ENCODE measurements at regions not wholly inside any gene's neighbourhood (a gene's known extent, or its start where the extent isn't known, plus 50 kb on each side); places are given as distances from the start of the nearest gene placed in this dataset.

DNA sequence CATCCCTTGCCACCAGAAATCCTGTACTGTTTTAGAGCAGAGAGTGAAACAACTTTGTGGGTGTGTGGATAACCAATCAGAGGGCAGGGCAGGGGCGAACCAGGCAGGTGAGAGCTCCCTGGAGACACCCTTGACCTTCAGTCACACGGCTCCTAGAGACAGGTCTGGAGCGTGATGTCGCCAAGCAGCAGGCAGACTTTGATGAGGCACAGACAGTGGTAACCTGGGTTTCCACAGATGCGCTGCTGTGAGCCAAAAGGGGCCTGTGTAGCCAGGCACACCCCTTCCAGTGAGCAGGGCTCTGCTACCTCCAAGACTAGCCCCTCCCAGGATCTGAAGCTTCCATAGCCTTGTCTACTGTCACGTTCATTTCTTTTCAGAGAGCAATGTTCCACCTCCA, 317.8 kb upstream of the ADCY2 start:
- no peak overlapping the region for H3K4me3 ChIP-seq (ENCODE audit: low read length)
- no peaks in the 10 kb centered on the region for H3K79me2 ChIP-seq (ENCODE audit: low read length)
- no peaks in the 10 kb centered on the region for H3K9me2 ChIP-seq (replicated peaks; ENCODE audit: insufficient read depth, low read length)
- no peaks in the 10 kb centered on the region for H4K20me1 ChIP-seq (ENCODE audit: insufficient read depth, low read depth, low read length)
- H3K36me3 ChIP-seq (ENCODE audit: insufficient read depth, low read length): no peaks in the 10 kb centered on the region
- H3K4me1 ChIP-seq (ENCODE audit: low read length): no peaks in the 10 kb centered on the region
- no peak overlapping the region for H3K27ac ChIP-seq (ENCODE audit: low read length)
- H2AFZ ChIP-seq (ENCODE audit: low read length): no peak overlapping the region
- no peaks in the 10 kb centered on the region for H3K9me3 ChIP-seq (ENCODE audit: low read length)
- no peak overlapping the region for H3K4me2 ChIP-seq (ENCODE audit: low read depth, low read length, poor library complexity, severe bottlenecking)
- no peaks in the 10 kb centered on the region for H3K27me3 ChIP-seq (ENCODE audit: low read length)
- no peak for DNase-seq
- no peak overlapping the region for H3K9ac ChIP-seq (ENCODE audit: low read length)

GRCh38 chr5:7078901-7079300, 317.0 kb upstream of the ADCY2 start:
- Histone ChIP-seq H3K4me2 (ENCODE audit: low read depth, low read length, poor library complexity, severe bottlenecking) (no peak overlapping the region), H3K4me3 (ENCODE audit: low read length) (no peak overlapping the region), H2AFZ (ENCODE audit: low read length) (no peak overlapping the region), H4K20me1 (ENCODE audit: insufficient read depth, low read depth, low read length) (no peaks in the 10 kb centered on the region), H3K27me3 (ENCODE audit: low read length) (no peaks in the 10 kb centered on the region), H3K36me3 (ENCODE audit: insufficient read depth, low read length) (no peaks in the 10 kb centered on the region), H3K9me2 (replicated peaks; ENCODE audit: insufficient read depth, low read length) (no peaks in the 10 kb centered on the region), H3K9me3 (ENCODE audit: low read length) (no peaks in the 10 kb centered on the region), H3K27ac (ENCODE audit: low read length) (no peak overlapping the region), H3K4me1 (ENCODE audit: low read length) (no peaks in the 10 kb centered on the region), H3K9ac (ENCODE audit: low read length) (no peak overlapping the region), H3K79me2 (ENCODE audit: low read length) (no peaks in the 10 kb centered on the region)
- DNase-seq: peak; percentile 67

DNA sequence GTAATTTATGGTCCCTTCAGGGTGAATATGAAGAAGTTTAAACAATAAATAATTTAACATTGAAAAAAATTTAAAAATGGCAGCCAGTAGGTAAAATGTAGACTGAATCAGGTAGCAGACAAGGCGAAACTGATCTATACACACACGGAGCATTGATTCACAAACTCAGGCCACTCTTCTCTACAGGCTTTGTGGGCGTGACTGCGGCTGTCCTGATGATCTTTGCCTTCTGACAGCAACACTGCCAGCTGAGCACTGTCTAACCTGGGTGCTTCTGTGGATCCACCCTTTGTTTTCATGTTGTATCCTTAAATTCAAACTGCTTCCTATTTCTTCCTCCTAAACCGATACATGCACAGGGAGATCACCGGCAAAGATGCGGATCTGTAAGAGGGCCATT, 315.4 kb upstream of the ADCY2 start:
- no peak overlapping the region for H2AFZ ChIP-seq (ENCODE audit: low read length)
- H3K27ac ChIP-seq (ENCODE audit: low read length): no peak overlapping the region
- H3K36me3 ChIP-seq (ENCODE audit: insufficient read depth, low read length): no peaks in the 10 kb centered on the region
- no peak for DNase-seq
- no peaks in the 10 kb centered on the region for H3K4me1 ChIP-seq (ENCODE audit: low read length)
- H3K4me3 ChIP-seq (ENCODE audit: low read length): no peak overlapping the region
- H3K79me2 ChIP-seq (ENCODE audit: low read length): no peaks in the 10 kb centered on the region
- no peaks in the 10 kb centered on the region for H4K20me1 ChIP-seq (ENCODE audit: insufficient read depth, low read depth, low read length)
- H3K27me3 ChIP-seq (ENCODE audit: low read length): no peaks in the 10 kb centered on the region
- no peaks in the 10 kb centered on the region for H3K9me2 ChIP-seq (replicated peaks; ENCODE audit: insufficient read depth, low read length)
- no peak overlapping the region for H3K9ac ChIP-seq (ENCODE audit: low read length)
- H3K9me3 ChIP-seq (ENCODE audit: low read length): no peaks in the 10 kb centered on the region
- H3K4me2 ChIP-seq (ENCODE audit: low read depth, low read length, poor library complexity, severe bottlenecking): no peak overlapping the region

GRCh38 chr5:7087719-7088297, 308.1 kb upstream of the ADCY2 start:
- H2AFZ ChIP-seq (ENCODE audit: low read length): no peak overlapping the region
- H3K27ac ChIP-seq (ENCODE audit: low read length): no peak overlapping the region
- no peaks in the 10 kb centered on the region for H3K9me2 ChIP-seq (replicated peaks; ENCODE audit: insufficient read depth, low read length)
- DNase-seq: peak; percentile 44
- H3K9me3 ChIP-seq (ENCODE audit: low read length): no peaks in the 10 kb centered on the region
- no peaks in the 10 kb centered on the region for H3K79me2 ChIP-seq (ENCODE audit: low read length)
- no peaks in the 10 kb centered on the region for H3K27me3 ChIP-seq (ENCODE audit: low read length)
- no peaks in the 10 kb centered on the region for H3K36me3 ChIP-seq (ENCODE audit: insufficient read depth, low read length)
- no peak overlapping the region for H3K4me2 ChIP-seq (ENCODE audit: low read depth, low read length, poor library complexity, severe bottlenecking)
- H3K4me1 ChIP-seq (ENCODE audit: low read length): no peaks in the 10 kb centered on the region
- H3K4me3 ChIP-seq (ENCODE audit: low read length): no peak overlapping the region
- no peaks in the 10 kb centered on the region for H4K20me1 ChIP-seq (ENCODE audit: insufficient read depth, low read depth, low read length)
- H3K9ac ChIP-seq (ENCODE audit: low read length): no peak overlapping the region

GRCh38 chr5:7088849-7089248, 307.1 kb upstream of the ADCY2 start:
- Histone ChIP-seq H4K20me1 (ENCODE audit: insufficient read depth, low read depth, low read length) (no peaks in the 10 kb centered on the region), H3K9me3 (ENCODE audit: low read length) (no peaks in the 10 kb centered on the region), H3K4me3 (ENCODE audit: low read length) (no peak overlapping the region), H3K27me3 (ENCODE audit: low read length) (no peaks in the 10 kb centered on the region), H3K9me2 (replicated peaks; ENCODE audit: insufficient read depth, low read length) (no peaks in the 10 kb centered on the region), H3K4me1 (ENCODE audit: low read length) (no peaks in the 10 kb centered on the region), H3K36me3 (ENCODE audit: insufficient read depth, low read length) (no peaks in the 10 kb centered on the region), H2AFZ (ENCODE audit: low read length) (no peak overlapping the region), H3K79me2 (ENCODE audit: low read length) (no peaks in the 10 kb centered on the region), H3K9ac (ENCODE audit: low read length) (no peak overlapping the region), H3K27ac (ENCODE audit: low read length) (no peak overlapping the region), H3K4me2 (ENCODE audit: low read depth, low read length, poor library complexity, severe bottlenecking) (no peak overlapping the region)
- DNase-seq: no peak

- DNase-seq: peak; percentile 60
- H3K4me3 ChIP-seq (ENCODE audit: low read length): no peak overlapping the region
- no peaks in the 10 kb centered on the region for H3K79me2 ChIP-seq (ENCODE audit: low read length)
- H3K4me1 ChIP-seq (ENCODE audit: low read length): no peaks in the 10 kb centered on the region
- no peaks in the 10 kb centered on the region for H3K9me3 ChIP-seq (ENCODE audit: low read length)
- no peaks in the 10 kb centered on the region for H3K9me2 ChIP-seq (replicated peaks; ENCODE audit: insufficient read depth, low read length)
- H3K9ac ChIP-seq (ENCODE audit: low read length): no peak overlapping the region
- no peak overlapping the region for H3K27ac ChIP-seq (ENCODE audit: low read length)
- H3K4me2 ChIP-seq (ENCODE audit: low read depth, low read length, poor library complexity, severe bottlenecking): no peak overlapping the region
- H3K36me3 ChIP-seq (ENCODE audit: insufficient read depth, low read length): no peaks in the 10 kb centered on the region
- H3K27me3 ChIP-seq (ENCODE audit: low read length): no peaks in the 10 kb centered on the region
- no peak overlapping the region for H2AFZ ChIP-seq (ENCODE audit: low read length)
- no peaks in the 10 kb centered on the region for H4K20me1 ChIP-seq (ENCODE audit: insufficient read depth, low read depth, low read length)
Observed at GRCh38 chr5:7094626-7095025, 301.3 kb upstream of the ADCY2 start.

DNA sequence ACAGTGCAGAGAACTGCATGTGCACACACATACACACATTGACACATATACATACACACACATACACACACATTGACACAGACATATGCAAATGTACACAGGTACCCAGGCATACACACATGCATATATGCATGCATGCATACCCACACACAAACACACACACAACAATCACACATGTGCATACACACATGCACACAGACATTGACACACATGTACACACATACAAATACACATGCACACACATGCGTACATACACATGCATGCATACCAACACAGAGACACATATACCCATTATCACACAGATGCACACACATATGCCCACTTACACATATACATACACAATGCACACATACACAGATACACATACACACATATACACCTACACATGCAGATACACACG, 299.6 kb upstream of the ADCY2 start:
- Histone ChIP-seq H3K9me3 (ENCODE audit: low read length) (no peaks in the 10 kb centered on the region), H3K9me2 (replicated peaks; ENCODE audit: insufficient read depth, low read length) (no peaks in the 10 kb centered on the region), H2AFZ (ENCODE audit: low read length) (no peak overlapping the region), H3K4me1 (ENCODE audit: low read length) (no peaks in the 10 kb centered on the region), H3K36me3 (ENCODE audit: insufficient read depth, low read length) (no peaks in the 10 kb centered on the region), H3K79me2 (ENCODE audit: low read length) (no peaks in the 10 kb centered on the region), H4K20me1 (ENCODE audit: insufficient read depth, low read depth, low read length) (no peaks in the 10 kb centered on the region), H3K9ac (ENCODE audit: low read length) (no peak overlapping the region), H3K27me3 (ENCODE audit: low read length) (no peaks in the 10 kb centered on the region), H3K4me2 (ENCODE audit: low read depth, low read length, poor library complexity, severe bottlenecking) (no peak overlapping the region), H3K27ac (ENCODE audit: low read length) (no peak overlapping the region), H3K4me3 (ENCODE audit: low read length) (no peak overlapping the region)
- DNase-seq: no peak

DNA sequence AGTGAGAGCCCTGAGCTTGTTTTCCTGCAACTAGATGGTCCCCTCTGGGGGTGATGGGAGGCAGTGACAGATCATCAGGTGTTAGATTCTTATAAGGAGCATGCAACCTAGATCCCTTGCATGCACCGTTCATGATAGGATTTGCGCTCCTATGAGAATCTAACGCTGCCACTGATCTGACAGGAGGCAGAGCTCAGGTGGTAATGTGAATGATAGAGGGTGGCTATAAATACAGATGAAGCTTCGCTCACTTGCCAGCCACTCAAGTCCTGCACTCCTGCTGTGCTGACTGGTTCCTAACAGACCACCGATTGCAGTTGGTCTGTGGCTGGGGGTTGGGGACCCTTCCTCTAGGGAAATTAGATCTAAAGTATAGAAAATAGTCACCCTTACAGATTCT, 290.6 kb upstream of the ADCY2 start:
- H3K4me3 ChIP-seq (ENCODE audit: low read length): no peak overlapping the region
- no peak overlapping the region for H3K27ac ChIP-seq (ENCODE audit: low read length)
- H3K9me3 ChIP-seq (ENCODE audit: low read length): no peaks in the 10 kb centered on the region
- H3K9ac ChIP-seq (ENCODE audit: low read length): no peak overlapping the region
- no peaks in the 10 kb centered on the region for H3K9me2 ChIP-seq (replicated peaks; ENCODE audit: insufficient read depth, low read length)
- no peak overlapping the region for H2AFZ ChIP-seq (ENCODE audit: low read length)
- no peak for DNase-seq
- no peaks in the 10 kb centered on the region for H3K4me1 ChIP-seq (ENCODE audit: low read length)
- no peaks in the 10 kb centered on the region for H3K36me3 ChIP-seq (ENCODE audit: insufficient read depth, low read length)
- no peaks in the 10 kb centered on the region for H3K27me3 ChIP-seq (ENCODE audit: low read length)
- no peaks in the 10 kb centered on the region for H3K79me2 ChIP-seq (ENCODE audit: low read length)
- H3K4me2 ChIP-seq (ENCODE audit: low read depth, low read length, poor library complexity, severe bottlenecking): no peak overlapping the region
- H4K20me1 ChIP-seq (ENCODE audit: insufficient read depth, low read depth, low read length): no peaks in the 10 kb centered on the region

DNA sequence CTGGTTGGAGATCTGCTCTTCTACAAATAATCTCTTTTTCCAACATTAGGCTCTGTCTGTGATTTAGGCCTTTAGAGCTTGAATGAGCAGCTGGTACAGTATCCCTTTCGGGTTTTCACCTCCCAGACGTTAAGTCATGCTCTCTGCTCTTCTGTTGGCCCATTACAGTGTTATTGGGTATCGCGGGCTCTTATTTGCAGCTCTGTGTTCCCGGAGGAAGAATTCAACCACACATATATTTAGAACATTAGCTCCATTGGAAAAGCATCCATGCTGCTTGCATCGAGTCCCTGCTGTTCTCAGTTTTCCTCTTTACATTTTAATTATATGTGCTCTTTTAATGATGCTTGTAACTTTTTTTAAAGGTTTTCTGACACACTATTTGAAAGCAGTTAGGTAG, 278.0 kb upstream of the ADCY2 start:
- Histone ChIP-seq H3K9ac (ENCODE audit: low read length) (no peak overlapping the region), H3K4me1 (ENCODE audit: low read length) (no peaks in the 10 kb centered on the region), H2AFZ (ENCODE audit: low read length) (no peak overlapping the region), H3K36me3 (ENCODE audit: insufficient read depth, low read length) (no peaks in the 10 kb centered on the region), H4K20me1 (ENCODE audit: insufficient read depth, low read depth, low read length) (no peaks in the 10 kb centered on the region), H3K4me2 (ENCODE audit: low read depth, low read length, poor library complexity, severe bottlenecking) (no peak overlapping the region), H3K4me3 (ENCODE audit: low read length) (no peak overlapping the region), H3K27ac (ENCODE audit: low read length) (no peak overlapping the region), H3K9me3 (ENCODE audit: low read length) (no peaks in the 10 kb centered on the region), H3K27me3 (ENCODE audit: low read length) (no peaks in the 10 kb centered on the region), H3K79me2 (ENCODE audit: low read length) (no peaks in the 10 kb centered on the region), H3K9me2 (replicated peaks; ENCODE audit: insufficient read depth, low read length) (no peaks in the 10 kb centered on the region)
- DNase-seq: no peak

Data from Karpas-422 (cell line).